Tibial artery (tissue), 4 donors: ENCODE measurements at regions not wholly inside any gene's neighbourhood (a gene's known extent, or its start where the extent isn't known, plus 50 kb on each side); places are given as distances from the start of the nearest gene placed in this dataset.

Experiments
- DNase-seq, 2 donors: peaks; one replicate each; pipeline ENCODE4 v3.0.0-alpha.2; 2019
- H3K27ac ChIP-seq, 2 donors: fragments of 200-600 bp; sonication (generic) in 1 of 2; 1 replicate in 1 of 2; 2 replicates in 1 of 2; pipeline ENCODE4 v1.5.1; 2018 to 2019; ENCODE audit warnings: mild to moderate bottlenecking in 1 of 2
- H3K27me3 ChIP-seq, 2 donors: fragments of 200-600 bp; sonication (generic) in 1 of 2; one replicate each; pipeline versions ENCODE4 v1.5.1 to v1.6.0; 2016 to 2019
- H3K36me3 ChIP-seq, 3 donors: fragments of 200-600 bp; sonication (generic) in 2 of 3; one replicate each; pipeline ENCODE4 v1.5.1; 2016 to 2019; ENCODE audit warnings: mild to moderate bottlenecking in 2 of 3
- H3K4me1 ChIP-seq, 4 donors: fragments of 200-600 bp; sonication (generic) in 2 of 4; 1 replicate in 3 of 4; 2 replicates in 1 of 4; pipeline ENCODE4 v1.5.1; 2016 to 2019
- H3K4me3 ChIP-seq, 2 donors: fragments of 200-600 bp; sonication (generic) in 1 of 2; 1 replicate in 1 of 2; 2 replicates in 1 of 2; pipeline ENCODE4 v1.5.1; 2018 to 2019; ENCODE audit warnings: mild to moderate bottlenecking in 2 of 2
- H3K9me3 ChIP-seq, 3 donors: fragments of 200-600 bp; sonication (generic) in 1 of 3; one replicate each; pipeline ENCODE4 v1.5.1; 2016 to 2019
- CTCF ChIP-seq, 2 experiments: fragments of 200-600 bp in 1 of 2; fragments of 450-650 bp in 1 of 2; IDR thresholded peaks; one replicate each; pipeline ENCODE4 v1.5.1; 2017 to 2019; ENCODE audit warnings: antibody characterized with exemption in 2 of 2, mild to moderate bottlenecking in 1 of 2, moderate library complexity in 1 of 2
- intact Hi-C: fragments of 100-400 bp; cut with DNase I; formaldehyde crosslinking; loops from one replicate; pipeline ENCODE4 v1.15.0; 2023; ENCODE audit warnings: low total_unique reads

DNA sequence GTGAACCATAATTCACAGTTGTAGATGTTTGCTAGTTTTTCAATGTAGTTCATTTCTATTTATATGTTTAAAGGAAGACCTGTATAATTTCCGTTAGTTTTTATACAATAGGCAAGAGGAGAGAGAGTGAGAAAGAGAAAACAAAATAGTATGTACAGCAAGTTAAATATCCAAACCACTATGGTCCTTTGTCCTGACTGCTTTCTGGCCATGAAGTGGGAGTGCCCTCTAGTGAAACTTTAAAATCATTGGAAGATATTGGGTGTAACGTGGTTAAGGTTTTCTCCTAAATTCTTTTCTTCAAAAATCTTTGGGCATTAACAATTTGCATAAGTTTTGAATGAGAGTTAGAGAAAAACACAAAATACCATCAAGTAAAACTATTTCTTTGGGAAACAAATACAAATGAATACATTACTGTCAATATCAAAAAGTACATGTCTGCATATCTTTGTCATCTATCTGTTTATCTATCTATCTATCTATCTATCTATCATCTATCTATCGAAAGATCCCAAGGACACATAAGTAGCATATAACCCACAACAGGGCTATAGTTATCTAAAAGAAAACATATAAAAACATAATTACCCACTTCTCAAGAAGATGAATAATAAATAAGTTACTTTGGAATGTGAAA lies 534.6 kb upstream of the ATP11B start:
- Histone ChIP-seq H3K4me3 (no peak overlapping the region), H3K36me3 (no peaks in the 10 kb centered on the region), H3K27ac (no peak overlapping the region), H3K27me3 (peaks cover 0 to 7% of the 10 kb centered on the region in 2 donors), H3K9me3 (no peaks in the 10 kb centered on the region), H3K4me1 (no peaks in the 10 kb centered on the region)
- no peak for DNase-seq
- TF ChIP-seq CTCF (IDR thresholded peaks at IDR 0.05) = peak in 1 of 2 experiments; percentile 10
- intact Hi-C loops = loop anchor here (10.0 kb wide), 1 partner anchor 1984 kb away; no protein-coding TSS in a partner anchor

DNA sequence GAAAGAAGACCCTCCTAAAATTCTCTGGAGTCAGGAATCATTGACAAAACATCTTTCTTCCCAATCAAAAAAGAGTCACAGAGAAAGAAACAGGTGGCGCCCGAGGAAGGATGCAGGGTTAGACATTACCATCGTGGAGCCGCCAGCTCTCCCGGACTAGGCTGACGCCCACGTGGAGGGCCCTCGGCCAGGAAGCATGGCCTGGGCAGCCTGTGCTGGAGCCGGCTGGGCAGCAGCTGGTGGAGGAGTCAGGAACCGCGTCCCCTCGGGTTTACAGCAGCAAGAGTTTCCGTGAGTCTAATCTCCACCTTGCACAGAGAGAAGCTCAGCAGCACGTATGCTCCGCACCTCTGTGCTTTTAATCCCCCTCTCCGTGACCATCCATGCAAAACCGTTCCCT lies 533.7 kb upstream of the ATP11B start:
- no peak for DNase-seq
- Histone ChIP-seq H3K9me3 (no peaks in the 10 kb centered on the region), H3K27ac (no peak overlapping the region), H3K27me3 (peaks cover 0 to 7% of the 10 kb centered on the region in 2 donors), H3K4me3 (no peak overlapping the region), H3K36me3 (no peaks in the 10 kb centered on the region), H3K4me1 (no peaks in the 10 kb centered on the region)
- intact Hi-C loops = loop anchor here (10.0 kb wide), 1 partner anchor 1985 kb away; no protein-coding TSS in a partner anchor
- no peak for TF ChIP-seq CTCF (IDR thresholded peaks at IDR 0.05)

DNA sequence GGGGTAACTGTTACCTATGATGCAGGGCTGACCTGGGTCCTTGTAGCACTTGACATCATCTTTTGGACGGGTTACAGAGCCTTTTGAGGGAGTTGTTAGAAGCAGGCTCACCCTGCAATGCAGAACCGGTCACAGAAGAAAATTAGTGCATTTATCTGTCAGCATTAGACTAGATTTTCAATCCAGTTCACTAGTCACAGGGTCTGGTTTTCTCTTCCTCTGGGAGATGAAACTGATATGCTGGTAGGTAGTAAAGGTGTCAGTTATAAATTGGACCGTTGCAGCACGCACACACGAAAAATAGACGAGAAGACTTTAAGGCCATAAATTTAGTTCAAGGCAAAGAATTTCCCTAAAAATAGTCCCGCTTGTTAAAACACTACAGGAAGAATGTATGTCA lies 532.3 kb upstream of the ATP11B start:
- Histone ChIP-seq H3K27ac (no peak overlapping the region), H3K9me3 (no peaks in the 10 kb centered on the region), H3K4me1 (no peaks in the 10 kb centered on the region), H3K36me3 (no peaks in the 10 kb centered on the region), H3K27me3 (peaks cover 0 to 7% of the 10 kb centered on the region in 2 donors), H3K4me3 (no peak overlapping the region)
- no peak for TF ChIP-seq CTCF (IDR thresholded peaks at IDR 0.05)
- intact Hi-C loops = no loop called here
- DNase-seq = no peak

DNA sequence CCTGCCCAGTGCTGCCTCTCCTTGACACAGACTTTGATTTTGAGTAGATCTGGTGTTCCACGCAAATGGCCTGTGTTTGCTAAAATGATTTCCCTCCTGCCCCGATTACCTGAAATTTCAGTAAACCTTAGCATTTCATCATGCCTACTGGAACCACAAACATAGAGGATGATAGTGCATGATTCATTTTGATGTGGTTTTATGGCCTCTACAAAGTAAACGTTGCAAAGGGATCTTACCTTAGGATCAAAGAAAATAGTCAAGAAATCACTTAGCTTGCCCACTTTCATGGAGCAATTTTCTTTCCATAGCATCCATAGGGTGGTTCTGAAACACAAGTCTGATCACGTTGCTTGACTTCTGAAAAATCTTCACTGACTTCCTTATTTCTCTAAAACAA lies 524.6 kb upstream of the ATP11B start:
- H3K27ac ChIP-seq = no peak overlapping the region
- H3K4me3 ChIP-seq = no peak overlapping the region
- no peaks in the 10 kb centered on the region for H3K27me3 ChIP-seq
- no peaks in the 10 kb centered on the region for H3K4me1 ChIP-seq
- no peak for TF ChIP-seq CTCF (IDR thresholded peaks at IDR 0.05)
- DNase-seq = no peak
- no peaks in the 10 kb centered on the region for H3K36me3 ChIP-seq
- no peaks in the 10 kb centered on the region for H3K9me3 ChIP-seq
- intact Hi-C loops = no loop called here

DNA sequence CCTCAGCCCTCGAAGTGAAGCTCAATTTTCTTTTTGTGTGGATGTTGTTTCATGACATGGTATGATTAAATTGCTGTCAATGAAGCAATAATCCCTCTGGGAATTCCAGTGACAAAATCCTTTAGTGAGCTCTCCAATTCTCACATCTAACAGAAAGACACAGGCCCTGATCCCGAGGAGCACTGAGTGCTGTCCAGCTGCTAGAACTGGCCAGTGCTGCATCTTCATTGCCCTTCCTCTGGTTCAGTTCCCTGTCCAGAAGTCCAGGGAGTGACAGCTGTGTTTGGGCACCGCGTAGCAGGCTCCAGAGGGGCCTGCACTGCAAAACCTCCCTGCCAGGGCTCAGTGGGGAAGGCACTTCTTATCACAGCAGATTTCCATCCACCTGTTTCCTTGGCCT lies 516.8 kb upstream of the ATP11B start:
- H3K27ac ChIP-seq = no peak overlapping the region
- intact Hi-C loops = no loop called here
- H3K4me1 ChIP-seq = no peaks in the 10 kb centered on the region
- no peak for DNase-seq
- no peak overlapping the region for H3K4me3 ChIP-seq
- TF ChIP-seq CTCF (IDR thresholded peaks at IDR 0.05) = no peak
- no peaks in the 10 kb centered on the region for H3K9me3 ChIP-seq
- H3K27me3 ChIP-seq = no peaks in the 10 kb centered on the region
- H3K36me3 ChIP-seq = no peaks in the 10 kb centered on the region

DNA sequence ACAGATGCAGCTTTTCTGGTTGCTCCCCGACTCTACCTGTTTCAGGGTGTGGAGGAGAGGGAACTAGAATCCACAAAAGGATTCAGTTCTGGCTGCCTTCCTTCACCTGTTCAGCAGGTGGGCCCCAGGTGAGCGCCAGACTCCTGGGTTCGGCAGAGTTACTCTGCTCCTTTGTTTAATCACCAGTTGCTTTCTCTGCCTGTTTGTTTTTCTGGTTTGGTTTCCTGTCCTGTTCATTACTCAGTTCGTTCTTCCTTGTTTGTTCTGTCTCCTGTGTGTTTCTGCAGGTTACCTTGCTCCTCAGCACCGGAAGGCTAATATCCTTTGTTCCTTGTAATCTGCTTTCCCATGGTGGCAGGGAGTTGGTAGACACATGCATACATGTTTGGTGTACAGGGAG lies 508.5 kb upstream of the ATP11B start:
- no peak for TF ChIP-seq CTCF (IDR thresholded peaks at IDR 0.05)
- Histone ChIP-seq H3K9me3 (no peaks in the 10 kb centered on the region), H3K4me1 (no peaks in the 10 kb centered on the region), H3K27me3 (no peaks in the 10 kb centered on the region), H3K4me3 (no peak overlapping the region), H3K36me3 (no peaks in the 10 kb centered on the region), H3K27ac (no peak overlapping the region)
- DNase-seq = no peak
- intact Hi-C loops = no loop called here
